DND-41 (cell line): ENCODE measurements at regions not wholly inside any gene's neighbourhood (a gene's known extent, or its start where the extent isn't known, plus 50 kb on each side); places are given as distances from the start of the nearest gene placed in this dataset.

Source experiments
- CTCF ChIP-seq: IDR thresholded peaks from 2 replicates; pipeline ENCODE4 v1.5.1; 2012; ENCODE audit warnings: borderline replicate concordance, low read length, moderate library complexity, mild to moderate bottlenecking; ENCODE audit not compliant: poor library complexity, severe bottlenecking; ENCODE audit errors: extremely low read depth
- EZH2 ChIP-seq: IDR thresholded peaks from 3 replicates; pipeline ENCODE4 v1.6.1; 2012; ENCODE audit warnings: borderline replicate concordance, low read depth, mild to moderate bottlenecking, moderate library complexity, low read length, inconsistent platforms; ENCODE audit not compliant: severe bottlenecking

GRCh38 chr16:86027373-86028126 is 128.6 kb downstream of the IRF8 start:
- TF ChIP-seq CTCF (no peak), EZH2 (no peak)
